NT2/D1 (cell line): ENCODE measurements at regions not wholly inside any gene's neighbourhood (a gene's known extent, or its start where the extent isn't known, plus 50 kb on each side); places are given as distances from the start of the nearest gene placed in this dataset.

Source experiments
- DNase-seq: peaks from one replicate; pipeline ENCODE4 v3.0.0-alpha.2; 2011; ENCODE audit warnings: low read depth, low spot score
- H3K27me3 ChIP-seq: 2 replicates; pipeline ENCODE4 v1.6.0; 2011; ENCODE audit warnings: mild to moderate bottlenecking; ENCODE audit not compliant: insufficient read length, insufficient read depth
- H3K36me3 ChIP-seq: 2 replicates; pipeline ENCODE4 v1.6.1; 2011; ENCODE audit warnings: mild to moderate bottlenecking, low read length, mixed read lengths; ENCODE audit not compliant: insufficient read depth, insufficient read length
- H3K4me1 ChIP-seq: 2 replicates; pipeline ENCODE4 v1.5.1; 2011; ENCODE audit not compliant: insufficient read depth, insufficient read length
- H3K4me3 ChIP-seq: 2 replicates; pipeline ENCODE4 v1.5.1; 2011; ENCODE audit warnings: low read depth; ENCODE audit not compliant: insufficient read length
- H3K9ac ChIP-seq: 2 replicates; pipeline ENCODE4 v1.6.0; 2011; ENCODE audit warnings: low read depth; ENCODE audit not compliant: insufficient read length
- H3K9me3 ChIP-seq: 2 replicates; pipeline ENCODE4 v1.5.1; 2011; ENCODE audit warnings: mild to moderate bottlenecking, low read length; ENCODE audit not compliant: insufficient read depth
- SUZ12 ChIP-seq: IDR thresholded peaks from 2 replicates; pipeline ENCODE4 v1.6.1; 2011; ENCODE audit not compliant: insufficient read length, insufficient read depth; ENCODE audit errors: extremely low read depth
- YY1 ChIP-seq: IDR thresholded peaks from 2 replicates; pipeline ENCODE4 v1.6.1; 2011; ENCODE audit not compliant: insufficient read length, insufficient read depth
- ZNF274 ChIP-seq: IDR thresholded peaks from 2 replicates; pipeline ENCODE4 v1.6.1; 2011; ENCODE audit warnings: mild to moderate bottlenecking, low read depth, low read length

GRCh38 chr10:118537623-118538022, 57.8 kb downstream of the PRLHR start:
- H3K4me3 ChIP-seq = no peak overlapping the region
- H3K9me3 ChIP-seq = no peaks in the 10 kb centered on the region
- no peaks in the 10 kb centered on the region for H3K36me3 ChIP-seq
- DNase-seq = no peak
- no peak overlapping the region for H3K9ac ChIP-seq
- TF ChIP-seq SUZ12 (no peak), YY1 (no peak)
- H3K4me1 ChIP-seq = no peaks in the 10 kb centered on the region
- no peaks in the 10 kb centered on the region for H3K27me3 ChIP-seq

GRCh38 chr10:118534136-118534535, 61.3 kb downstream of the PRLHR start:
- TF ChIP-seq SUZ12 (no peak), YY1 (no peak), ZNF274 (no peak)
- Histone ChIP-seq H3K9me3 (no peaks in the 10 kb centered on the region), H3K27me3 (no peaks in the 10 kb centered on the region), H3K4me1 (no peaks in the 10 kb centered on the region), H3K4me3 (no peak overlapping the region), H3K9ac (no peak overlapping the region), H3K36me3 (no peaks in the 10 kb centered on the region)
- DNase-seq = no peak

GRCh38 chr10:118531105-118531852, 64.2 kb downstream of the PRLHR start:
- Histone ChIP-seq H3K9me3 (no peaks in the 10 kb centered on the region), H3K4me3 (no peak overlapping the region), H3K9ac (no peak overlapping the region), H3K4me1 (no peaks in the 10 kb centered on the region), H3K36me3 (no peaks in the 10 kb centered on the region), H3K27me3 (no peaks in the 10 kb centered on the region)
- TF ChIP-seq ZNF274 = no peak
- TF ChIP-seq SUZ12 = no peak
- no peak for TF ChIP-seq YY1
- no peak for DNase-seq

GRCh38 chr10:118528426-118528825, 67.0 kb downstream of the PRLHR start:
- Histone ChIP-seq H3K9ac (no peak overlapping the region), H3K27me3 (no peaks in the 10 kb centered on the region), H3K36me3 (no peaks in the 10 kb centered on the region), H3K4me1 (peaks cover 1% of the 10 kb centered on the region), H3K9me3 (no peaks in the 10 kb centered on the region), H3K4me3 (no peak overlapping the region)
- TF ChIP-seq SUZ12 (no peak), YY1 (no peak)
- no peak for DNase-seq

- H3K9ac ChIP-seq = no peak overlapping the region
- DNase-seq = no peak
- H3K27me3 ChIP-seq = no peaks in the 10 kb centered on the region
- TF ChIP-seq YY1 (no peak), ZNF274 (no peak), SUZ12 (no peak)
- H3K9me3 ChIP-seq = no peaks in the 10 kb centered on the region
- H3K4me1 ChIP-seq = peaks cover 2% of the 10 kb centered on the region
- H3K4me3 ChIP-seq = no peak overlapping the region
- no peaks in the 10 kb centered on the region for H3K36me3 ChIP-seq
These were observed 71.7 kb downstream of the PRLHR start for GRCh38 chr10:118523775-118524174.

- Histone ChIP-seq H3K9ac (no peak overlapping the region), H3K36me3 (no peaks in the 10 kb centered on the region), H3K9me3 (peaks cover under 1% of the 10 kb centered on the region; the same call in 1 of the 2 replicates), H3K27me3 (no peaks in the 10 kb centered on the region), H3K4me3 (no peak overlapping the region), H3K4me1 (peaks cover 2% of the 10 kb centered on the region)
- no peak for TF ChIP-seq ZNF274
- DNase-seq = no peak
These were observed 72.5 kb downstream of the PRLHR start for GRCh38 chr10:118522791-118523498.

- Histone ChIP-seq H3K9ac (no peak overlapping the region), H3K9me3 (peaks cover 6% of the 10 kb centered on the region; the same call in 1 of the 2 replicates), H3K36me3 (no peaks in the 10 kb centered on the region), H3K4me1 (peaks cover 2% of the 10 kb centered on the region), H3K27me3 (no peaks in the 10 kb centered on the region), H3K4me3 (no peak overlapping the region)
- no peak for DNase-seq
- TF ChIP-seq SUZ12 (no peak), YY1 (no peak), ZNF274 (no peak)
These were observed 73.9 kb downstream of the PRLHR start for GRCh38 chr10:118521415-118522117.
